ENCODE measurements at regions not wholly inside any gene's neighbourhood (a gene's known extent, or its start where the extent isn't known, plus 50 kb on each side); places are given as distances from the start of the nearest gene placed in this dataset.

DNA sequence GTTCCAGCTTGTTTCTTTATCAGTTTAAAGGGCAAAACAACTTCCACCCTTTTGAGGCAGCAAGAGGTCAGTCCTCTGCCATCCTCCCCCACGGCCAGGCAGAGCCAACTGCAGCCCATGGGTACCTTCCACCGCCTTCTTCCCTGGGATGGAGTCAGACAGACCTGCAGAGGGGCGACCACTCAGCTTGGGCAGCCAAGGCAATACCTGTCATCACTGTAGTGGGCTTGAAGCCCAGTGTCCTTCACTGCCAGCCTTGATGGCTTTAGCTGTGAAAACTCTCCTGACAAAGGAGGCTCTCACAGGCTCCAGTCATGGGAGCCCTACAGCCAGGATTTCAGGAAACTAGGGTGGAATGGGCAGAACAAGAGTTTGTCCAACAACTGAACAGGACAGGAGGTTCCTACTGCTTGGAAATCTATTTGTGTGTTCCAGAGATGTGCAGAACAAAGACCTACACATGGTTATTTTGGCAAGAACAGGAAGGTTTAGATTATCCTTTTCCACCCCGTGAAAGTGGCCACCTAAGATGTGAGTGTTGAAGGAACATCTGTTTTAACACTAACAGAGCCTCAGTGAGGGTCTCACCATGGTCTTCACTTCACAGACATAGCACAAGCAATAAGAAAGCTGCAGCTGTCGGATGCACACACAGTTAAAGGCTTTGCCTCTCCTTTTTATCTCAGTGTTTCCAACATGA, 93.9 kb upstream of the RMDN2 start:
- no peak for TF ChIP-seq CTCF (IDR thresholded peaks at IDR 0.05)
- TF ChIP-seq POLR2AphosphoS5 (IDR thresholded peaks at IDR 0.05): no peak
